ENCODE measurements at regions not wholly inside any gene's neighbourhood (a gene's known extent, or its start where the extent isn't known, plus 50 kb on each side); places are given as distances from the start of the nearest gene placed in this dataset.

DNA sequence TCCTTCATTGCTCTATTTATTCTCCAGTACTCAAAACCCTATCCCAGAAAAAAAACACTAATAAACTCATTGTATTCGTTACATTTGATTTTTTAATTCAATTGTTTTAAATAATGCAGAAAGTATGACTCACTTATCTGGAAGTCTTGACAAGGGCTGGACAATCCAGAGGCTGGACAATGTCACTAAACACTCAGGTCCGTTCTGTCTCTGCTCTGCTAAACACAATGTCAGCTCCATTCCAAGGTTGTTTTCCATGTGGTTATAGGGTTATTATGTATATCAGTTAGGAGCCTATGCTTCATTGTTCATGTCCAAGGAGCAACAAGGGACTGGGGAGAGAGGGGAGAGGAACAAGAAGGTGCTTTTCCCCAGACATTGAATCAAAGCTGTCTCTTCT is 125.5 kb downstream of the IRS1 start:
- Histone ChIP-seq H3K79me2 (ENCODE audit: insufficient read depth, low read length) (no peaks in the 10 kb centered on the region), H4K20me1 (ENCODE audit: control insufficient read depth, insufficient read depth, insufficient read length) (no peaks in the 10 kb centered on the region), H3K56ac (ENCODE audit: insufficient read length, low read depth, low read length) (no peak overlapping the region), H2BK12ac (ENCODE audit: insufficient read length, low read depth, low read length) (no peak overlapping the region), H3T11ph (ENCODE audit: low read length) (no peak overlapping the region), H4K5ac (ENCODE audit: insufficient read length, low read depth, low read length) (no peak overlapping the region), H2BK15ac (ENCODE audit: low read depth, low read length) (no peak overlapping the region), H2AK5ac (ENCODE audit: insufficient read length, low read length) (no peak overlapping the region), H4K91ac (ENCODE audit: insufficient read length, low read depth, low read length) (no peak overlapping the region), H3K9me3 (ENCODE audit: control insufficient read depth, low read depth, low read length) (no peaks in the 10 kb centered on the region), H2BK20ac (ENCODE audit: low read depth, low read length, poor library complexity, severe bottlenecking) (no peak overlapping the region), H3K18ac (ENCODE audit: insufficient read length, low read depth, low read length) (no peak overlapping the region), H3K4ac (ENCODE audit: low read depth, low read length) (no peak overlapping the region), H3K9ac (ENCODE audit: extremely low read depth, insufficient read length, low read length) (no peak overlapping the region), H3K27ac (ENCODE audit: insufficient read length, low read depth, low read length) (no peak overlapping the region), H2BK5ac (ENCODE audit: insufficient read length, low read length) (no peak overlapping the region), H3K23me2 (ENCODE audit: insufficient read length, low read depth, low read length, poor library complexity, severe bottlenecking) (no peaks in the 10 kb centered on the region), H3K79me1 (ENCODE audit: insufficient read depth, low read depth, low read length, poor library complexity, severe bottlenecking) (no peaks in the 10 kb centered on the region), H2AFZ (ENCODE audit: low read length) (no peak overlapping the region), H3K23ac (ENCODE audit: insufficient read length, low read depth, low read length) (no peak overlapping the region), H3K4me1 (ENCODE audit: insufficient read depth, low read length) (no peaks in the 10 kb centered on the region), H4K8ac (replicated peaks; ENCODE audit: insufficient read length, low read depth, low read length) (no peak overlapping the region), H3K14ac (ENCODE audit: insufficient read depth, low read length) (no peak overlapping the region), H3K4me2 (ENCODE audit: insufficient read depth, insufficient read length, low read length) (no peak overlapping the region), H3K27me3 (ENCODE audit: insufficient read depth, low read length) (no peaks in the 10 kb centered on the region), H2BK120ac (ENCODE audit: low read depth, low read length, poor library complexity, severe bottlenecking) (no peak overlapping the region)
- H3K27me3 Mint-ChIP-seq (ENCODE audit: low read depth) = peaks cover 2% of the 10 kb centered on the region; the same call in 1 of the 2 replicates
- no peak for DNase-seq
- TF ChIP-seq, protein P1, sequence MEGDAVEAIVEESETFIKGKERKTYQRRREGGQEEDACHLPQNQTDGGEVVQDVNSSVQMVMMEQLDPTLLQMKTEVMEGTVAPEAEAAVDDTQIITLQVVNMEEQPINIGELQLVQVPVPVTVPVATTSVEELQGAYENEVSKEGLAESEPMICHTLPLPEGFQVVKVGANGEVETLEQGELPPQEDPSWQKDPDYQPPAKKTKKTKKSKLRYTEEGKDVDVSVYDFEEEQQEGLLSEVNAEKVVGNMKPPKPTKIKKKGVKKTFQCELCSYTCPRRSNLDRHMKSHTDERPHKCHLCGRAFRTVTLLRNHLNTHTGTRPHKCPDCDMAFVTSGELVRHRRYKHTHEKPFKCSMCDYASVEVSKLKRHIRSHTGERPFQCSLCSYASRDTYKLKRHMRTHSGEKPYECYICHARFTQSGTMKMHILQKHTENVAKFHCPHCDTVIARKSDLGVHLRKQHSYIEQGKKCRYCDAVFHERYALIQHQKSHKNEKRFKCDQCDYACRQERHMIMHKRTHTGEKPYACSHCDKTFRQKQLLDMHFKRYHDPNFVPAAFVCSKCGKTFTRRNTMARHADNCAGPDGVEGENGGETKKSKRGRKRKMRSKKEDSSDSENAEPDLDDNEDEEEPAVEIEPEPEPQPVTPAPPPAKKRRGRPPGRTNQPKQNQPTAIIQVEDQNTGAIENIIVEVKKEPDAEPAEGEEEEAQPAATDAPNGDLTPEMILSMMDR (conservative IDR thresholded peaks at IDR 0.05) = no peak
- no peak overlapping the region for H3K4me3 Mint-ChIP-seq
- H3K27ac Mint-ChIP-seq = no peak overlapping the region
- WGBS (ENCODE audit: extremely low coverage, insufficient read length, low lambda C conversion rate) = no CpG with 5 or more reads among the region's 2 CpGs
- H3K9me3 Mint-ChIP-seq = no peaks in the 10 kb centered on the region
- no peaks in the 10 kb centered on the region for H3K36me3 Mint-ChIP-seq (ENCODE audit: insufficient read depth in 1 of 3, low read depth in 3 of 3)
- peaks cover 9% of the 10 kb centered on the region in 2 experiments for H3K4me1 Mint-ChIP-seq

Data from H9 (cell line).